ENCODE measurements at regions not wholly inside any gene's neighbourhood (a gene's known extent, or its start where the extent isn't known, plus 50 kb on each side); places are given as distances from the start of the nearest gene placed in this dataset.

DNA sequence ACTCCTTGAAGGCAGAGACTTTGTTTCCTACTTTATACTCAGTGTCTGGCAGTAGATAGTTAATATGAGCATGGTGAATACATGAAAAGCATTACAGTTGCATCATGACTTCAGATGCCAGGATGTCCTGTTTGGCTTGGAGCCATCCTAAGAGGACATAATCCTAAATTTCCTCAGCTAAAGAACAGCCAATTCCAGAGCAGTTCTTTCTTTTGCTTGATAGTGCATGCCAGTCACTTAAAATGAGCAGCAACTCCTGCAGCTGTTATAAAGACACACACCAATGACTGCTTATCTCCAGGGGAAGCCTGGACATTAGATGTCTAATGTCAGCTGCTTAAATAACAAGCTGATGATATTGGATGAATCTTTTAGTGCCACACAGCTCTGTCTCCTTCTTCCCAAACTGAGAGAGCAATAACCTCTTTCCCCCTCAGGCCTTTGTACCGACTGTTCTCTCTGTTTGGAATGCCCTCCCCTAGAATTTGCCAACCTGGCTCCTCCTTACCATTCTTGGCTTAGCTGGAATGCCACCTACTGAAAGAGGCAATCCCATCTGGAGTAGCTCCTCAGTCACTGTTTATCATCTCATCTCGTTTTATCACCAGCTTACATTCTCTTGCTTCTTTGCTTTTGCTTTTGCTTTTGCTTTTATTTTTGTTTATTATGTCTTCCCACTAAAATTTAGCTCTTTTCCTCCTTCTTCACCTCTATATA is 100.8 kb upstream of the USP38 start:
- DNase-seq = no peak

DNA sequence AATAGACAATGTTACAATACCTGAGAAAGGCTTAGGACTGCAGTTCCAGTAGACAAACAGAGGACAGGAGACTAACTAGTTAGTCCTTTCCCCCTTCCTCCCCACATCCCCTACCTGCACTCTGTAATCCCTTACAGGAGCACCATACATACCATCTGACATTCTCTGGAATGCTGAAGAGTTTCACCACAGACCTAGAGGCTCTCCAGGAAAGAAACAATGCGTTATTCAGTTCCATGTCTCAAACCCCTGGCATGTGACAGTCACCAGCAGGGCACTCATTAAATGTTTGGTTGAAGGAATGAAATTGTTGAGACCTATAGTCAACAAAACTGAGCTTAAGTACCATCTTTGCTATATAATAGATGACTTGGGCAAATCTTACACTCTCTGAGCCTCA is 100.2 kb upstream of the USP38 start:
- DNase-seq = no peak

DNA sequence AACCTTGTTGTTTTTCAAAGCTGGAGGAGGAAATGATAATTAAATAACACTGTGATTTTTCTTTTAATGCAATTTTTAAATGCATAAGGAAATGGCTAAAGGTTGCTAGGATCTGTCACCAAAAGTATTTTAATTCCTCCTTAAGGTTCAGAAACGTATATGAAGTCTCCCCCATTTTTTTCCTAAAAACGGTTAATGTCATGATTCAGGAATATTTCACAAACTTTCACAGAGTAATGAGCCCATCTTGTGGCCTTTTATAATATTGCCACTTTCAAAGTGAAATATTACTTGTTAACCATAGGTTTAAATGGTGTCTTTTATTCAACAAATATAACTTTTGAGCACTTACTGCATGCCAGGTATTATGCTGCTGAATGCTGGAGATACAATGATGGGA is 99.5 kb upstream of the USP38 start:
- DNase-seq = no peak

DNA sequence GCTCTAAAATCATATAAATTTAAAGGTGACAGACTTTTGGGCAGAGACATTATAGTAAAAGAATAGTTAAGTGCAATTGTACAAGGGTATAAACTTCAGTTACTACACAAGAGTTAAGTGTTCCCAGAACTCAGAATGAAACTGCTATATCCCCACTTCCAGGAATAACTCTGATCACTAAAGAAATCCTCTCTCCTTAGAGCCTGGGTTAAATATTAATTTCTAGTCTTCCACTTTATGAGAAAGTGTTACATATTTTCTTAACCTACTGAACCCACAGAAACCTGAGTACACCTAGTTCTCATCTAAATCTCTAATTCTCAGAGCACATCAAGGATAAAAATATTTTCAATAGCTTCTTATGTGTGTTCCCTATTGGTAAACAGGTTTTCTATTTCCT is 99.1 kb upstream of the USP38 start:
- DNase-seq = no peak

DNA sequence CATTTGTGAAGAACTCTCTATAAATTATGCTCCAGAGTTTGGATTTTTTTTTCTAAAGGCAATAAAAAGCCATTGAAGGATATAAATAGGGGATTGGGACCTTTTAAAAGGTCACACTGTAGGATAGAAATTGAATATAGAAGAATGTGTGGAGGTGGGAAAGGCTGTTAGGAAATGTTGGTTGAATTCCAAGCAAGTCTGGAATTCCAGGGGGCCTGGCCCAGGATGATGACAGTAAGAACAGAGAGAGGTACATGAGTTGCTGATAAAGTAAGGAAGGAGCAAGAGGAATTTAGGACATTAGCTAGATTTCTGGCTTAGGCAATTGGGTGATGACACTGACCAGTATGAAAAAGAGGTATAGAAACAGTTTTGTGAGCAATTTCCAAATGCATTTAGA is 95.4 kb upstream of the USP38 start:
- DNase-seq = no peak

DNA sequence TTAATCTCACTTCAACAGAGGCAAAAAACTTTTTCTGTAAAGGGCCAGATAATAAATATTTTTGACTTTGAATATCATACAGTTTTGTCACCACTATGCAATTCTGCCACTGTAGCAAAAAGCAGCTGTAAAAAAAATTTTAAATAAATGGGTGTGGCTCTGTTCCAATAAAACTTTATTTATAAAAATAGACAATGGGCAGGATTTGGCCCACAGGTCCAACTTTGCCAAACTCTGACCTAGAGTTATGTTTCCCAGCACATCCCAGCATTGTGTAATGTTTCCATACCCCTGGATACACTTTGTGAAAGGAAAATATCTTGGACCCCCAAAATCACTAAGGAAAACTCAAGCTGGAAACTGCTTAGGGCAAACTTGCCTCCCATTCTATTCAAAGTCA is 94.9 kb upstream of the USP38 start:
- DNase-seq = no peak

DNA sequence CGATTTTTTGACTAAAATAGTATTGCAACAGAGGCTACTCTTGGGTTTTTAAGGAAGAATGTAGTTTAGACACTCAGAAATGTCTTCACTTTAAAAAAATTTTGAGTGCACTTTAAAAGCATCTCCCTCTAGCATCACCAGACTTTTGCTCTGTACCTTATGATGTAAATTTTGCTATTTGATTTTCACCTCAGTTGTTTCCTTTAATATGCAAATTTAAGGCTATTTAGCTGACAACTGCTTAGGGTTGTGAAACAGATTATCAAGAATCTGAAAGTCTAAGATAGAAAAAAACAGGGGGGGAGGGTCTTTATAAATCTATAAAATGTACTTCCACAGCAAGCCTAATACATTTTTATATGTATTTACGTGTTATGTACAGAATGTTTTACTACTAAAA is 92.9 kb upstream of the USP38 start:
- no peak for DNase-seq

DNA sequence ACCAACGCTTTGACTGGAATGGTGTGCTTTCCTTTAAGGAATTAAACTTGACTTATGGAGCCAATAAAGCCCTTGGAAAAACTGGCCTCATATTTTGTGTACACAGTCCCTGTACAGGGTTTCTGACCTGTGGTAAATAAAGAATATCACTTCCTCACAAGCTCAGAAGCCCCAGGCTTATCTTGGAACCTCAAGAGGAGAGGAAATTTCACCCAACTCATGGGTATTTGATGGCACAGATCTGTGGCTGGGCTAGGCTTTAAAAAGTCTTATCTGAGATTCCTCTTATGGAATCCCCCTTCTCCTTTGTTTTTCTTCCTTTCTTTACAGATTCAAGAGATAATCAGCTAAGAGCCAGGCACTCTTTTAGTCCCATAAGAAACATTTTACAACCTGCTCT is 89.3 kb upstream of the USP38 start:
- no peak for DNase-seq

DNA sequence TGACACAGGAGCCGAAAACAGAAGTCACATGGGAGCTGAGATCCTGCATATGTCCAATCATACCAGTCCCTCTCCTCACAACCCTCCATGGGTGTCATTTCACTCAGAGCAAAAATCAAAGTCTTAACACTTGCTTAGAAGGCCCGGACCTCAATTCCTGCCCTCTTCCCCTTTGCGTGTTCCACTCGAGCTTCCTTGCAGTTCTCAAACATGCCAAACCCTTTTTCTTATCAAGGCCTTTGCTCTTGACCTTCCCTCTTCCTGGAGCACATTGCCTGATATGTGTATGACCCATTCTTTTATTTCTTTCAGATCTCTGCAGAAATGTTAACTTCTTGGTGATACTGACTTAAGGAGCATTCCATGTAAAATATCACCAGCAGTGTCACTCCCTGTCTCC is 87.0 kb upstream of the USP38 start:
- no peak for DNase-seq

DNA sequence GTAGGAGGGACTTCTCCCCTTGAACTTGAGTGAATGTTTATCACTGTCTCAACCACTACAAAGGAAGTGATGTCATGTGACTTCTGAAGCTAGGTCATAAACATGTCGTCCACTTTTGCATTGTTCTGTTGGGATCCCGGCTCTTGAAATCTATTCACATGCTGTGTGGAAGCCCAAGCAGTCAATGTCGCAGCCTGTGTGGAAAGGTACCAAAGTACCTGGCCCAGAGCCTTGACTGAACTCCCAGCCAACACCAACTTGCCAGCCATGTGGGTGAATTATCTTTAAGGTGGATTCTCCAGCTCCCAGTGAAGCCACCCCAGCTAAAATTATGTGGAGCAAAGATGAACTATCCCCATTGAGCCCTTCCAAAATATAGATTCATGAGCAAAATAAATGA is 85.0 kb upstream of the USP38 start:
- DNase-seq = no peak

DNA sequence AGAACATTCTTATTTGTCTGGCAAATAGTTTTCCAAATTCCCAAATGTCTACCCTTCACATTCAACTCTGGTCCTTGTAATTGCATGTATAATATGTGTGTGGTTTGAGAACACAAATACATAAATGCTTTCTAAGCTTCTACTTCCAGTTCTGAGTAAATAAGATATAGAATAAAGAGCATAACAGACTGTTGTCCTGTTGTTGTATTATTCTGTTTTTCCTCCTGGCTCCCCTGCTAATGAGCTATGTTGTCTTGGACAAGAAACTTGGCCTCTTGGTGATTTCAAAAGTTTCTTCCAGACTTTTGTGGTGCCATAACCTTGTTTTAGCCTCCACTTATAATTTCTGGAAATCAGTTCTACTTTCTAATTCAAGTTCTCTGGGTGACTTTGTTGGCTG is 75.3 kb upstream of the USP38 start:
- no peak for DNase-seq

DNA sequence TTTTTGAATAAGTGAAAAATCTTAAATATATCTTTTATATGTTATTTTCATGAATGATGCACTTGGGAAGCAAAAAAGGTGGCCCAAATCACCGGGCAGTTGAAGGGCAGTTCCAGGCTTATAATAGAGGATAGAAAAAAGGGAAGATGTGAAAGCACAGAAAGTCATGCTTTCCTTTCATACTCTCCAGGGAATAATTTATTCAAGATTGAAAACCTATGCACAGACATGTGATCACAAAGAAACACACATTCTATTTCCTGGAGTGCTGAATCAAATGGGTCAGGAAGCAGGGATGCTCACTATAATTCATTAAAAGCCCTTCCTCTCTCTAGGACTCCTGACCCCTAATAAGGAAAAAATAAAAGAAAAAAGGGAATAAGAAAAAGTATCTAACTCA is 66.1 kb upstream of the USP38 start:
- DNase-seq = no peak

DNA sequence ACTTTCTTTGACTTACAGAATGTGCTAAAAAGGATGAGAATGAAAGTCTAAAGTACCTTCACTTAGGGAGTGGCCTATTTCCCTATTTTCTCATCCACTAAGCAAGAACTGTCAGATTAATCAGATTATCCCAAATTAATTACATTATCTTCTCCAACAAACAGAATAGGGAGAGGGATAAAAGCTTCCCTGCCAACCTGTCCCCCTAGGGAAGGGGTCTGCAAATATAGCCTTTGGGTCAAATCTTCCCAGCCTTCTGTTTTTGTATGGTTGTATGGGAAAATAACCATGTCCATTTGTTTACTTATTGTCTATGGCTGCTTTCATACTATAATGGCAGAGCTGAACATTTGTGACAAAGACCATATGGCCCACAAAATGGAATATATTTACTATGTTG is 57.1 kb upstream of the USP38 start:
- DNase-seq = no peak

DNA sequence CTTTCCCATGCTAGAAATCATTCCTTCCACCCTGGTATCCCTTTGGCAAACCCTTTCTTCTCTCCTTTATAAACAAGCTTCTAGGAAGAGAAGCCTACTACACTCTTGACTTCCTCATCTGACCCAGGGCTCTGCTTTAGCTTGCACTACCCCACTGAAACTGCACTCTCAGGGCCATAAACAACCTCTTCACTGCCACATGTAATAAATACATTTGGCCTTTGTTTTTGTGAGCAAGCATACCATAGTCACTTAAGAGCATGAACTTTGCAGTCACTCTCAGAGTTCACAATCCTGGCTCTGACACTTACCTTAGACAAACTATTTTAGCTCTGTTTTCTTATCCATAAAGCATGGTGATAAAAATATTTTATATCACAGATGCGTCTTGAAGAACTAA is 50.7 kb upstream of the USP38 start:
- DNase-seq = no peak

Measured in NCI-H1105 (cell line).